22Rv1 (cell line): ENCODE measurements at regions not wholly inside any gene's neighbourhood (a gene's known extent, or its start where the extent isn't known, plus 50 kb on each side); places are given as distances from the start of the nearest gene placed in this dataset.

Source experiments
- H3K27ac ChIP-seq: fragments of 450-650 bp; 2 replicates; pipeline ENCODE4 v1.5.1; 2017
- ZFX ChIP-seq: fragments of 450-650 bp; IDR thresholded peaks from 2 replicates; pipeline ENCODE4 v1.6.1; 2017; ENCODE audit warnings: antibody characterized with exemption, borderline replicate concordance
- TF ChIP-seq, protein P1 (sequence below): fragments of 450-650 bp; IDR thresholded peaks from 2 replicates; pipeline ENCODE4 v1.5.1; 2017; ENCODE audit warnings: mild to moderate bottlenecking

GRCh38 chr11:93268287-93269040 lies 62.1 kb upstream of the DEUP1 start:
- TF ChIP-seq ZFX: no peak
- TF ChIP-seq, protein P1, sequence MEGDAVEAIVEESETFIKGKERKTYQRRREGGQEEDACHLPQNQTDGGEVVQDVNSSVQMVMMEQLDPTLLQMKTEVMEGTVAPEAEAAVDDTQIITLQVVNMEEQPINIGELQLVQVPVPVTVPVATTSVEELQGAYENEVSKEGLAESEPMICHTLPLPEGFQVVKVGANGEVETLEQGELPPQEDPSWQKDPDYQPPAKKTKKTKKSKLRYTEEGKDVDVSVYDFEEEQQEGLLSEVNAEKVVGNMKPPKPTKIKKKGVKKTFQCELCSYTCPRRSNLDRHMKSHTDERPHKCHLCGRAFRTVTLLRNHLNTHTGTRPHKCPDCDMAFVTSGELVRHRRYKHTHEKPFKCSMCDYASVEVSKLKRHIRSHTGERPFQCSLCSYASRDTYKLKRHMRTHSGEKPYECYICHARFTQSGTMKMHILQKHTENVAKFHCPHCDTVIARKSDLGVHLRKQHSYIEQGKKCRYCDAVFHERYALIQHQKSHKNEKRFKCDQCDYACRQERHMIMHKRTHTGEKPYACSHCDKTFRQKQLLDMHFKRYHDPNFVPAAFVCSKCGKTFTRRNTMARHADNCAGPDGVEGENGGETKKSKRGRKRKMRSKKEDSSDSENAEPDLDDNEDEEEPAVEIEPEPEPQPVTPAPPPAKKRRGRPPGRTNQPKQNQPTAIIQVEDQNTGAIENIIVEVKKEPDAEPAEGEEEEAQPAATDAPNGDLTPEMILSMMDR: no peak
- H3K27ac ChIP-seq: no peak overlapping the region

DNA sequence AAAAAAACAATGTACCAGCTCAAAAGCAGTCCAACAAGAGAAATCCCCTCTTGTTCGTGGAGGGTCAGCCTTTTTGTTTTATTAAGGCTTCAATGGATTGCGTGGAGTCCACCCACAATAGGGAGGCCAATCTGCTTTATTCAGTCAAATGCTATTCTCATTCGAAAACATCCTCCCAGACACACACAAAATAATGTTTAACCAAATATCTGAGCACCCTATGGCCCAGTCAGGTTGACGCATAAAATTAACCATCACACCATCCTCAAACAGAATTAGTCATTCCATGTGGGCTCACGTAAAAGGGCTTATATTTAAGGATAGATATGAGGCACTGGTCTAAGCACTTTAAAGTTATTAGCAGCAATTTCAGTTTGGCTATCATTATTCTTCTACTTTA lies 58.9 kb upstream of the DEUP1 start:
- no peak for TF ChIP-seq ZFX
- TF ChIP-seq, protein P1: no peak
- H3K27ac ChIP-seq: no peak overlapping the region

GRCh38 chr11:93274851-93275250 lies 55.7 kb upstream of the DEUP1 start:
- TF ChIP-seq ZFX: no peak
- TF ChIP-seq, protein P1: no peak
- H3K27ac ChIP-seq: 0 out of 2 replicates have a peak overlapping the region, but pooled peaks have one; percentile 21

- TF ChIP-seq, protein P1: no peak
- TF ChIP-seq ZFX: no peak
- H3K27ac ChIP-seq: no peak overlapping the region
Measured at GRCh38 chr11:93278976-93279375, 51.6 kb upstream of the DEUP1 start.

DNA sequence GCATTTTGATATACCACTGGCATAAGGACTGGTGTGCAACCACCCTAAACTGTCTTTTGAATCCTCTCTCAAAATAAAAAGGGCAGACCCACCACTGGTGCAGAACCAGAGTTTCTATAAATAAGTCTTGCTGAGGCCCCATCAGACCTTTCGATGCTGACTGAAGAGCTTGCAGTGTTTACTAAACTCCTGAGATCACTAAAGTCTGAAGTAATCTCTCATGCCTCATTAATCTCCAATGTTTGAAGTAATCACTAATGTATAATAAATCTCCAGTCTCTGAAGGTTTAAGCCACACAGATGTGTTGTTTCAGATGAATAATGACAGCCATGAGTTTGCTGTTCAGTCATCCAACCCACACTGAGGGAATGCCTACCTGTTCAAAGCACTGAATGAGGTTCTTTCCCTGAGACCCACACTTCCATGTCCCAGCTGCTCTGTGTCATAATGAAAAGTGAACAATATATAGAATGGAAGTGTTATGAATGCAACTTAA lies 50.6 kb upstream of the DEUP1 start:
- H3K27ac ChIP-seq: no peak overlapping the region
- TF ChIP-seq, protein P1: no peak
